K562 (cell line): ENCODE measurements at regions not wholly inside any gene's neighbourhood (a gene's known extent, or its start where the extent isn't known, plus 50 kb on each side); places are given as distances from the start of the nearest gene placed in this dataset.

Experiments
- CC2D1A ChIP-seq: fragments of 450-650 bp; IDR thresholded peaks from 2 replicates; pipeline ENCODE4 v1.6.1; 2017; ENCODE audit warnings: mild to moderate bottlenecking
- CXXC5 ChIP-seq: fragments of 250-450 bp; sonication (Bioruptor Pico); IDR thresholded peaks from 2 replicates; pipeline ENCODE4 v1.8.0; 2022; ENCODE audit warnings: inconsistent platforms, mild to moderate bottlenecking, moderate library complexity
- DDX20 ChIP-seq: fragments of 450-650 bp; IDR thresholded peaks from 2 replicates; pipeline ENCODE4 v1.6.1; 2016; ENCODE audit warnings: missing genetic modification characterization, low read depth, mild to moderate bottlenecking, missing compliant biosample characterization, moderate library complexity
- ELK3 ChIP-seq: fragments of 450-650 bp; formaldehyde crosslinking; IDR thresholded peaks from 2 replicates; pipeline ENCODE4 v1.4.0; 2020; ENCODE audit warnings: mild to moderate bottlenecking
- HLTF ChIP-seq: fragments of 450-650 bp; IDR thresholded peaks from 2 replicates; pipeline ENCODE4 v1.6.1; 2016
- KAT8 ChIP-seq: fragments of 450-650 bp; IDR thresholded peaks from 2 replicates; pipeline ENCODE4 v1.6.1; 2016; ENCODE audit warnings: low read depth, mild to moderate bottlenecking
- RFX7 ChIP-seq: fragments of 250-450 bp; sonication (Bioruptor Pico); IDR thresholded peaks from 2 replicates; pipeline ENCODE4 v1.5.1; 2021; ENCODE audit warnings: mild to moderate bottlenecking
- SMARCE1 ChIP-seq: fragments of 450-650 bp; IDR thresholded peaks from 2 replicates; pipeline ENCODE4 v1.7.1; 2016; ENCODE audit warnings: mild to moderate bottlenecking
- TAF1 ChIP-seq: IDR thresholded peaks from 2 replicates; pipeline ENCODE4 v1.6.1; 2011; ENCODE audit warnings: mild to moderate bottlenecking, low read length, moderate library complexity; ENCODE audit not compliant: insufficient read depth, control insufficient read depth, severe bottlenecking; ENCODE audit errors: extremely low read depth
- TEAD4 ChIP-seq, 2 experiments: sonication (generic) in 1 of 2; formaldehyde crosslinking in 1 of 2; IDR thresholded peaks; 2 replicates each; pipeline versions ENCODE4 v1.6.1 to v1.8.0; 2012 to 2022; ENCODE audit warnings: borderline replicate concordance in 1 of 2, inconsistent platforms in 1 of 2, low read length in 1 of 2, mild to moderate bottlenecking in 1 of 2, missing genetic modification reagents in 1 of 2
- ZC3H8 ChIP-seq: fragments of 450-650 bp; IDR thresholded peaks from 2 replicates; pipeline ENCODE4 v1.6.1; 2017
- ZNF407 ChIP-seq: fragments of 450-650 bp; IDR thresholded peaks from 2 replicates; pipeline ENCODE4 v1.6.1; 2016; ENCODE audit warnings: low read depth
- ZNF518B ChIP-seq: fragments of 250-450 bp; sonication (Bioruptor Pico); IDR thresholded peaks from 2 replicates; pipeline ENCODE4 v1.5.0; 2021; ENCODE audit warnings: mild to moderate bottlenecking, moderate library complexity
- ZNF764 ChIP-seq: fragments of 250-450 bp; sonication (Bioruptor Pico); IDR thresholded peaks from 2 replicates; pipeline ENCODE4 v1.4.0; 2020; ENCODE audit warnings: low read depth, mild to moderate bottlenecking, moderate library complexity

DNA sequence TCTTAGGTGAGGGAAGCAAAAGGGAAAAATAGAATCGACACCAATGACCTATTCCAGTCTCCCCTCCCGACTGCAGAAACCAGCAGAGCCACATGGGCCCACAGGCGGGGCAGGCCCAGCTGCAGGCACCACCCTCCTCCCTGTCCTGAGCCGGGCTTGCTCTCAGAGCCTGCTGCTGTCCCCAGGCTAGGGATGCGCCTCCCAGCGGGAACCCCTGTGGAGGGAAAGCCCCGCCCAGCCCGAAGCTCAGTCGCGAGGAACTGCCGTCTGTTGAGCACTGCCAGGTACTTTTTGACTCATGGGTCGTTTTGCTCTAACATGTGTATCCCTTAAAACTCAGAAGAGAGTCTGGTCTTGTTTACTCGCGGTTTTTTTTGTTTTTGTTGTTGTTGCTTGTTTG, 124.5 kb upstream of the RET start (continued):
- no peak for TF ChIP-seq ZNF407
- no peak for TF ChIP-seq SMARCE1
- no peak for TF ChIP-seq ZNF518B (CRISPR knock-in tag)
- TF ChIP-seq DDX20 (tag): no peak
- TF ChIP-seq ELK3: no peak
- TF ChIP-seq KAT8: no peak
- no peak for TF ChIP-seq HLTF
- TF ChIP-seq RFX7 (CRISPR knock-in tag): no peak
- no peak for TF ChIP-seq ZNF764
- TF ChIP-seq CXXC5: no peak
- no peak for TF ChIP-seq CC2D1A
- no peak for TF ChIP-seq ZC3H8
- TF ChIP-seq TAF1: no peak
- no peak for TF ChIP-seq TEAD4 (IDR thresholded peaks at IDR 0.05; ENCODE audit: low read length)
- TF ChIP-seq TEAD4 (CRISPR knock-in tag; IDR thresholded peaks at IDR 0.05; ENCODE audit: borderline replicate concordance): no peak
